A549 (cell line): ENCODE measurements at regions not wholly inside any gene's neighbourhood (a gene's known extent, or its start where the extent isn't known, plus 50 kb on each side); places are given as distances from the start of the nearest gene placed in this dataset.

Source experiments
- CEBPB ChIP-seq, 2 experiments: fragments of >200 bp in 1 of 2; sonication (Bioruptor Twin) in 1 of 2; formaldehyde crosslinking in 1 of 2; IDR thresholded peaks; 2 replicates each; pipeline ENCODE4 v1.6.1; 2012 to 2016
- CHD2 ChIP-seq: fragments of 150-350 bp; IDR thresholded peaks from 2 replicates; pipeline ENCODE4 v1.6.1; 2014; ENCODE audit warnings: low read length; ENCODE audit not compliant: partially characterized antibody
- EHF ChIP-seq: fragments of 250-450 bp; sonication (Bioruptor Pico); IDR thresholded peaks from 2 replicates; pipeline ENCODE4 v1.5.0; 2020; ENCODE audit warnings: mild to moderate bottlenecking
- EP300 ChIP-seq, 2 experiments: fragments of >200 bp; sonication (Bioruptor Twin); formaldehyde crosslinking; IDR thresholded peaks; 2 replicates in 1 of 2; 3 replicates in 1 of 2; pipeline ENCODE4 v1.6.1; 2016 to 2017
- FOXS1 ChIP-seq: fragments of 250-450 bp; sonication (Bioruptor Pico); IDR thresholded peaks from 2 replicates; pipeline ENCODE4 v1.5.0; 2020; ENCODE audit warnings: mild to moderate bottlenecking, moderate library complexity
- NFE2L2 ChIP-seq: fragments of 150-350 bp; conservative IDR thresholded peaks from 2 replicates; pipeline ENCODE4 v1.6.1; 2014; ENCODE audit warnings: low read length
- POLR2A ChIP-seq: IDR thresholded peaks from 2 replicates; pipeline ENCODE4 v1.6.1; 2012; ENCODE audit warnings: mild to moderate bottlenecking, low read length
- RAD21 ChIP-seq, 2 experiments: fragments of >200 bp in 1 of 2; sonication (Bioruptor Twin) in 1 of 2; formaldehyde crosslinking in 1 of 2; IDR thresholded peaks in 1 of 2; conservative IDR thresholded peaks in 1 of 2; 2 replicates in 1 of 2; 3 replicates in 1 of 2; pipeline ENCODE4 v1.6.1; 2012 to 2018; ENCODE audit warnings: inconsistent platforms in 1 of 2
- RCOR1 ChIP-seq: fragments of 150-350 bp; IDR thresholded peaks from 2 replicates; pipeline ENCODE4 v1.6.1; 2014; ENCODE audit warnings: antibody characterized with exemption, low read length, low read depth
- REST ChIP-seq: fragments of 200-600 bp; sonication (generic); IDR thresholded peaks from 2 replicates; pipeline ENCODE4 v1.6.1; 2016; ENCODE audit warnings: antibody characterized with exemption, mild to moderate bottlenecking, moderate library complexity
- RFX5 ChIP-seq: fragments of 450-650 bp; IDR thresholded peaks from 2 replicates; pipeline ENCODE4 v1.7.1; 2014; ENCODE audit warnings: antibody characterized with exemption, mild to moderate bottlenecking, moderate library complexity
- TF ChIP-seq, protein P1 (sequence below): fragments of >200 bp; sonication (Bioruptor Twin); formaldehyde crosslinking; IDR thresholded peaks from 3 replicates; pipeline ENCODE4 v1.5.1; 2016
- TF ChIP-seq, protein P2 (sequence below): IDR thresholded peaks from 2 replicates; pipeline ENCODE4 v1.6.1; 2012

DNA sequence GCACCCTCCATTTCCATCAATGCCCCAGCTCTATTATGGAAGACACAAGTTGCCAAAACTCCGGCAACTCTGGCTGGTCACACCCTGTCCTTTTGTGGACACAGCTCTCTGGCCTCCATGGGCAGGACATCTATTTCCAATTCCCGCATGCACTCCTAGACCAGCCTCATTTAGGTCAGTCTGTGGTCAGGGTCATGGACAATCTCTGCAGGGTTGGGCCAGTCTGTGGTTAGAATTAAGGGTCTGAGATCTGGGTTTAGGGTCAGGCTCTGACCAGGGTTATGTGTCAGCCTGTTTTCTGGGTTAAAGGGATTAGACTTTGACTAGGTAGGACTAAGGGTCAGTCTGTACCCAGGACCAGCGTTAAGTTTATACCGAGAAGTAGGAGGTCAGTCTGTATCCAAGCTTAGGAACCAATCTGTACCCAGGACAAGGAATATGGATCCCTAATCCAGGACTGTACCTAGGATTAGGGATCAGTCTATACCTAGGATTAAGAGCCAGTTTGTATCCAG, 82.4 kb downstream of the VEGFA start:
- TF ChIP-seq, protein P1, sequence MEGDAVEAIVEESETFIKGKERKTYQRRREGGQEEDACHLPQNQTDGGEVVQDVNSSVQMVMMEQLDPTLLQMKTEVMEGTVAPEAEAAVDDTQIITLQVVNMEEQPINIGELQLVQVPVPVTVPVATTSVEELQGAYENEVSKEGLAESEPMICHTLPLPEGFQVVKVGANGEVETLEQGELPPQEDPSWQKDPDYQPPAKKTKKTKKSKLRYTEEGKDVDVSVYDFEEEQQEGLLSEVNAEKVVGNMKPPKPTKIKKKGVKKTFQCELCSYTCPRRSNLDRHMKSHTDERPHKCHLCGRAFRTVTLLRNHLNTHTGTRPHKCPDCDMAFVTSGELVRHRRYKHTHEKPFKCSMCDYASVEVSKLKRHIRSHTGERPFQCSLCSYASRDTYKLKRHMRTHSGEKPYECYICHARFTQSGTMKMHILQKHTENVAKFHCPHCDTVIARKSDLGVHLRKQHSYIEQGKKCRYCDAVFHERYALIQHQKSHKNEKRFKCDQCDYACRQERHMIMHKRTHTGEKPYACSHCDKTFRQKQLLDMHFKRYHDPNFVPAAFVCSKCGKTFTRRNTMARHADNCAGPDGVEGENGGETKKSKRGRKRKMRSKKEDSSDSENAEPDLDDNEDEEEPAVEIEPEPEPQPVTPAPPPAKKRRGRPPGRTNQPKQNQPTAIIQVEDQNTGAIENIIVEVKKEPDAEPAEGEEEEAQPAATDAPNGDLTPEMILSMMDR: no peak
- TF ChIP-seq RCOR1 (no peak), POLR2A (no peak), FOXS1 (CRISPR knock-in tag) (no peak), RFX5 (no peak), CHD2 (no peak), EHF (CRISPR knock-in tag) (no peak), REST (no peak), NFE2L2 (no peak), EP300 (IDR thresholded peaks at IDR 0.05) (no peak), RAD21 (conservative IDR thresholded peaks at IDR 0.05 in 1 of 2, IDR thresholded peaks at IDR 0.05 in 1 of 2) (no peak), CEBPB (IDR thresholded peaks at IDR 0.05) (no peak)
- TF ChIP-seq, protein P2, sequence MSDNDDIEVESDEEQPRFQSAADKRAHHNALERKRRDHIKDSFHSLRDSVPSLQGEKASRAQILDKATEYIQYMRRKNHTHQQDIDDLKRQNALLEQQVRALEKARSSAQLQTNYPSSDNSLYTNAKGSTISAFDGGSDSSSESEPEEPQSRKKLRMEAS: no peak
